ENCODE measurements at regions not wholly inside any gene's neighbourhood (a gene's known extent, or its start where the extent isn't known, plus 50 kb on each side); places are given as distances from the start of the nearest gene placed in this dataset.

DNA sequence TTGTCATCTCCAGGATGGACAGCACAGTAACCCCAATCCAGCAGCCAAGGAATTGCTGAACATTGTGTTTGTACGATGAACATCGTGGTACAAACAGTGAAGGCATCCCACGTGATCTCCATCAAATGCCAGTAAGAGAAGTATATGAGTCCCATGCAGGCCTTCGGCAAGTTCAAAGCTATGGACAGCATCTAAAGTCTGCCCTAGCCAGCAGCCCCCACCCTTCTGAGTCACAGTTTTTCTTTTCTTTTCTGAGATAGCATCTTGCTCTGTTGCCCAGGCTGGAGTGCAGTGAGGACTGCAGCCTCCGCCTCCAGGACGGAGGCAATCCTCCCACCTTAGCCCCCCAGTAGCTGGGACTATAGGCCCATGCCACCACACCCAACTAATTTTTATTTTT is 71.0 kb upstream of the SRD5A2 start:
- CTCF ChIA-PET, result no interaction called here
- in situ Hi-C loops (cut with MboI), result no loop called here
- intact Hi-C loops (cut with micrococcal nuclease; ENCODE audit: unreplicated experiment), result no loop called here

DNA sequence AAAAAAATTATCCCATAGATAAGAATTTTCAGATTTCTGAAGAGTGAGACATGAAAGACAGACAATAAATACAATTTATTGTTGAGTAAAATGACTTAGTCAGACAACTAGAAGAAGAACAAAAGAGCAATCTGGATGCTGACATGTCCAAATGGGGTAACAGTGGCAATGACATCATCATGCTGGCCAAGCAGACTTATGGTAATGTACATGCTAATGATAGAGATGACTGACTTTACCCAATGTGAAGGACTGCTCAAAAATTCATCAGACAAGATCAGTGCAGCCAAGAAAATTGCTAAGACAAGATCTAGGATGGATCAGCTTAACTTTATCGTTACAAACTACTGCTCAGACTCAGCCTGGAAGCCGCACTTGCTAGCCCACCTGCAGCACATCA is 70.5 kb upstream of the SRD5A2 start:
- H2AFZ ChIP-seq (ENCODE audit: control insufficient read depth, low read depth, low read length), result no peak overlapping the region
- 53% methylated on average over 2 of the region's 2 CpGs for WGBS (ENCODE audit: insufficient coverage, insufficient replicate concordance, low lambda C conversion rate, missing lambda C conversion rate)
- RAD21 ChIA-PET (ENCODE audit: unreplicated experiment), result no interaction called here
- H3K27me3 ChIP-seq (replicated peaks in 1 of 2; ENCODE audit: control insufficient read depth in 2 of 2, insufficient read depth in 2 of 2, low read length in 1 of 2), result no peaks in the 10 kb centered on the region
- CTCF ChIA-PET, result no interaction called here
- SMC1A ChIA-PET (ENCODE audit: uncharacterized antibody, unreplicated experiment), result interaction anchor here (0.6 to 1.5 kb wide), 2 partner anchors 12 to 1894 kb away, joined by 3 read pairs; no protein-coding TSS in a partner anchor
- H3K4me3 ChIP-seq, result no peak overlapping the region
- no peaks in the 10 kb centered on the region for H3K4me1 ChIP-seq (ENCODE audit: control insufficient read depth, insufficient read depth, low read length)
- H3K27ac ChIP-seq (ENCODE audit: control insufficient read depth, insufficient read depth), result no peak overlapping the region
- H3K9ac ChIP-seq (ENCODE audit: control insufficient read depth, insufficient read depth, low read length), result no peak overlapping the region
- no TSS peak for BruUV-seq (replicated peaks)
- H3K4me2 ChIP-seq (ENCODE audit: control insufficient read depth, insufficient read depth), result no peak overlapping the region
- H3K9me3 ChIP-seq (replicated peaks; ENCODE audit: control insufficient read depth, insufficient read depth, low read length), result no peaks in the 10 kb centered on the region
- POLR2A ChIA-PET, result no interaction called here
- FAIRE-seq, result no peak
- intact Hi-C loops (cut with micrococcal nuclease; ENCODE audit: unreplicated experiment), result no loop called here
- DNase-seq (ENCODE audit: low read depth, low spot score), result no peak
- H3K36me3 ChIP-seq (ENCODE audit: control insufficient read depth in 2 of 2, insufficient read depth in 2 of 2, low read length in 1 of 2), result no peaks in the 10 kb centered on the region
- H4K20me1 ChIP-seq (ENCODE audit: control insufficient read depth, insufficient read depth), result no peaks in the 10 kb centered on the region
- no peaks in the 10 kb centered on the region for H3K79me2 ChIP-seq (ENCODE audit: control insufficient read depth, insufficient read depth, low read length)
- no peak for ATAC-seq
- in situ Hi-C loops (cut with MboI), result no loop called here
- TF ChIP-seq ATF7 (IDR thresholded peaks at IDR 0.05; ENCODE audit: low read depth) (no peak), KDM1A (IDR thresholded peaks at IDR 0.05; ENCODE audit: borderline replicate concordance) (no peak), NFYB (IDR thresholded peaks at IDR 0.05; ENCODE audit: insufficient read depth, low read depth, low read length) (no peak), SMAD1 (IDR thresholded peaks at IDR 0.05; ENCODE audit: low read depth, partially characterized antibody) (no peak), IKZF1 (conservative IDR thresholded peaks at IDR 0.05) (no peak)
- TF ChIP-seq, protein P1, sequence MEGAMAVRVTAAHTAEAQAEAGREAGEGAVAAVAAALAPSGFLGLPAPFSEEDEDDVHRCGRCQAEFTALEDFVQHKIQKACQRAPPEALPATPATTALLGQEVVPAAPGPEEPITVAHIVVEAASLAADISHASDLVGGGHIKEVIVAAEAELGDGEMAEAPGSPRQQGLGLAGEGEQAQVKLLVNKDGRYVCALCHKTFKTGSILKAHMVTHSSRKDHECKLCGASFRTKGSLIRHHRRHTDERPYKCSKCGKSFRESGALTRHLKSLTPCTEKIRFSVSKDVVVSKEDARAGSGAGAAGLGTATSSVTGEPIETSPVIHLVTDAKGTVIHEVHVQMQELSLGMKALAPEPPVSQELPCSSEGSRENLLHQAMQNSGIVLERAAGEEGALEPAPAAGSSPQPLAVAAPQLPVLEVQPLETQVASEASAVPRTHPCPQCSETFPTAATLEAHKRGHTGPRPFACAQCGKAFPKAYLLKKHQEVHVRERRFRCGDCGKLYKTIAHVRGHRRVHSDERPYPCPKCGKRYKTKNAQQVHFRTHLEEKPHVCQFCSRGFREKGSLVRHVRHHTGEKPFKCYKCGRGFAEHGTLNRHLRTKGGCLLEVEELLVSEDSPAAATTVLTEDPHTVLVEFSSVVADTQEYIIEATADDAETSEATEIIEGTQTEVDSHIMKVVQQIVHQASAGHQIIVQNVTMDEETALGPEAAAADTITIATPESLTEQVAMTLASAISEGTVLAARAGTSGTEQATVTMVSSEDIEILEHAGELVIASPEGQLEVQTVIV (IDR thresholded peaks at IDR 0.05; ENCODE audit: borderline replicate concordance, partially characterized antibody), result no peak
- TF ChIP-seq, protein P2, sequence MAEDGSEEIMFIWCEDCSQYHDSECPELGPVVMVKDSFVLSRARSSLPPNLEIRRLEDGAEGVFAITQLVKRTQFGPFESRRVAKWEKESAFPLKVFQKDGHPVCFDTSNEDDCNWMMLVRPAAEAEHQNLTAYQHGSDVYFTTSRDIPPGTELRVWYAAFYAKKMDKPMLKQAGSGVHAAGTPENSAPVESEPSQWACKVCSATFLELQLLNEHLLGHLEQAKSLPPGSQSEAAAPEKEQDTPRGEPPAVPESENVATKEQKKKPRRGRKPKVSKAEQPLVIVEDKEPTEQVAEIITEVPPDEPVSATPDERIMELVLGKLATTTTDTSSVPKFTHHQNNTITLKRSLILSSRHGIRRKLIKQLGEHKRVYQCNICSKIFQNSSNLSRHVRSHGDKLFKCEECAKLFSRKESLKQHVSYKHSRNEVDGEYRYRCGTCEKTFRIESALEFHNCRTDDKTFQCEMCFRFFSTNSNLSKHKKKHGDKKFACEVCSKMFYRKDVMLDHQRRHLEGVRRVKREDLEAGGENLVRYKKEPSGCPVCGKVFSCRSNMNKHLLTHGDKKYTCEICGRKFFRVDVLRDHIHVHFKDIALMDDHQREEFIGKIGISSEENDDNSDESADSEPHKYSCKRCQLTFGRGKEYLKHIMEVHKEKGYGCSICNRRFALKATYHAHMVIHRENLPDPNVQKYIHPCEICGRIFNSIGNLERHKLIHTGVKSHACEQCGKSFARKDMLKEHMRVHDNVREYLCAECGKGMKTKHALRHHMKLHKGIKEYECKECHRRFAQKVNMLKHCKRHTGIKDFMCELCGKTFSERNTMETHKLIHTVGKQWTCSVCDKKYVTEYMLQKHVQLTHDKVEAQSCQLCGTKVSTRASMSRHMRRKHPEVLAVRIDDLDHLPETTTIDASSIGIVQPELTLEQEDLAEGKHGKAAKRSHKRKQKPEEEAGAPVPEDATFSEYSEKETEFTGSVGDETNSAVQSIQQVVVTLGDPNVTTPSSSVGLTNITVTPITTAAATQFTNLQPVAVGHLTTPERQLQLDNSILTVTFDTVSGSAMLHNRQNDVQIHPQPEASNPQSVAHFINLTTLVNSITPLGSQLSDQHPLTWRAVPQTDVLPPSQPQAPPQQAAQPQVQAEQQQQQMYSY (CRISPR knock-in tag; IDR thresholded peaks at IDR 0.05), result no peak
- TF ChIP-seq, protein P3, sequence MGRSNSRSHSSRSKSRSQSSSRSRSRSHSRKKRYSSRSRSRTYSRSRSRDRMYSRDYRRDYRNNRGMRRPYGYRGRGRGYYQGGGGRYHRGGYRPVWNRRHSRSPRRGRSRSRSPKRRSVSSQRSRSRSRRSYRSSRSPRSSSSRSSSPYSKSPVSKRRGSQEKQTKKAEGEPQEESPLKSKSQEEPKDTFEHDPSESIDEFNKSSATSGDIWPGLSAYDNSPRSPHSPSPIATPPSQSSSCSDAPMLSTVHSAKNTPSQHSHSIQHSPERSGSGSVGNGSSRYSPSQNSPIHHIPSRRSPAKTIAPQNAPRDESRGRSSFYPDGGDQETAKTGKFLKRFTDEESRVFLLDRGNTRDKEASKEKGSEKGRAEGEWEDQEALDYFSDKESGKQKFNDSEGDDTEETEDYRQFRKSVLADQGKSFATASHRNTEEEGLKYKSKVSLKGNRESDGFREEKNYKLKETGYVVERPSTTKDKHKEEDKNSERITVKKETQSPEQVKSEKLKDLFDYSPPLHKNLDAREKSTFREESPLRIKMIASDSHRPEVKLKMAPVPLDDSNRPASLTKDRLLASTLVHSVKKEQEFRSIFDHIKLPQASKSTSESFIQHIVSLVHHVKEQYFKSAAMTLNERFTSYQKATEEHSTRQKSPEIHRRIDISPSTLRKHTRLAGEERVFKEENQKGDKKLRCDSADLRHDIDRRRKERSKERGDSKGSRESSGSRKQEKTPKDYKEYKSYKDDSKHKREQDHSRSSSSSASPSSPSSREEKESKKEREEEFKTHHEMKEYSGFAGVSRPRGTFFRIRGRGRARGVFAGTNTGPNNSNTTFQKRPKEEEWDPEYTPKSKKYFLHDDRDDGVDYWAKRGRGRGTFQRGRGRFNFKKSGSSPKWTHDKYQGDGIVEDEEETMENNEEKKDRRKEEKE (IDR thresholded peaks at IDR 0.05), result no peak

More for the DNA sequence above, 71.0 kb upstream of the SRD5A2 start:
- ChIA-PET POLR2A (no interaction called here), RAD21 (ENCODE audit: unreplicated experiment) (no interaction called here), SMC1A (ENCODE audit: uncharacterized antibody, unreplicated experiment) (no interaction called here)
- H3K9ac ChIP-seq (ENCODE audit: control insufficient read depth, insufficient read depth, low read length), result no peak overlapping the region
- FAIRE-seq (no peak), DNase-seq (ENCODE audit: low read depth, low spot score) (no peak), ATAC-seq (no peak)
- H3K27me3 ChIP-seq (replicated peaks in 1 of 2; ENCODE audit: control insufficient read depth in 2 of 2, insufficient read depth in 2 of 2, low read length in 1 of 2), result no peaks in the 10 kb centered on the region
- 57% methylated on average over 6 of the region's 6 CpGs for WGBS (ENCODE audit: insufficient coverage, insufficient replicate concordance, low lambda C conversion rate, missing lambda C conversion rate)
- no peak overlapping the region for H3K4me2 ChIP-seq (ENCODE audit: control insufficient read depth, insufficient read depth)
- no peak overlapping the region for H3K27ac ChIP-seq (ENCODE audit: control insufficient read depth, insufficient read depth)
- H3K79me2 ChIP-seq (ENCODE audit: control insufficient read depth, insufficient read depth, low read length), result no peaks in the 10 kb centered on the region
- no peak overlapping the region for H3K4me3 ChIP-seq
- no peak overlapping the region for H2AFZ ChIP-seq (ENCODE audit: control insufficient read depth, low read depth, low read length)
- no peaks in the 10 kb centered on the region for H3K9me3 ChIP-seq (replicated peaks; ENCODE audit: control insufficient read depth, insufficient read depth, low read length)
- H3K36me3 ChIP-seq (ENCODE audit: control insufficient read depth in 2 of 2, insufficient read depth in 2 of 2, low read length in 1 of 2), result no peaks in the 10 kb centered on the region
- no TSS peak for BruUV-seq (replicated peaks)
- no peak for TF ChIP-seq RAD21 (IDR thresholded peaks at IDR 0.05; ENCODE audit: insufficient read depth, low read depth, low read length)
- no peak for TF ChIP-seq TARDBP (IDR thresholded peaks at IDR 0.05; ENCODE audit: borderline replicate concordance)
- H3K4me1 ChIP-seq (ENCODE audit: control insufficient read depth, insufficient read depth, low read length), result no peaks in the 10 kb centered on the region
- no peaks in the 10 kb centered on the region for H4K20me1 ChIP-seq (ENCODE audit: control insufficient read depth, insufficient read depth)

Data from GM12878 (cell line).